Erythroblast (primary cell): ENCODE measurements at regions not wholly inside any gene's neighbourhood (a gene's known extent, or its start where the extent isn't known, plus 50 kb on each side); places are given as distances from the start of the nearest gene placed in this dataset.

ENCODE experiments used
- GATA1 ChIP-seq: IDR thresholded peaks from 2 replicates; pipeline ENCODE4 v1.6.1; 2011; ENCODE audit warnings: low read depth, mild to moderate bottlenecking, control low read depth, low read length, moderate library complexity
- POLR2A ChIP-seq: IDR thresholded peaks from 2 replicates; pipeline ENCODE4 v1.6.1; 2011; ENCODE audit warnings: mild to moderate bottlenecking, low read length

DNA sequence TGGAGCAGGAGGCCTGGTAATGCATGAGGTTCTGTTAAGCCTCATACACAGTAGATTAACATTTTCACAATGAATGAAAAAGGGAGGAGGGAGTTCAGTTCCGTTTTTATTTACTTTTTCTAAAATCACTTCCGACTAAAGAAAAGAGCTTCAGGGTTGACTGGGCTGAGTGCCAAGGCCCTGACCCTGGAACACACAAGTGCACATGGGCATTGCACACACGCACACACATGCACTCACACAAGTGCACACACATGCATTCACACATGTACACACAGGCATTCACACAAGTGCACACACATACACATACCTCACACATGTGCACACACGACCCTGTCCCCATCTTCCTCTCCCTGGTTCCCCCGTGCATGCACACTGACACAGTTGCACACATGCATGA lies 303.3 kb downstream of the BRD1 start:
- TF ChIP-seq POLR2A = no peak
- TF ChIP-seq GATA1 = no peak
